ENCODE measurements at regions not wholly inside any gene's neighbourhood (a gene's known extent, or its start where the extent isn't known, plus 50 kb on each side); places are given as distances from the start of the nearest gene placed in this dataset.

- peak in 1 of 2 experiments; percentile 12; a peak in 1 of 4 replicates for TF ChIP-seq KLF16 (CRISPR knock-in tag; IDR thresholded peaks at IDR 0.05)
- TF ChIP-seq ZNF710 (CRISPR knock-in tag; IDR thresholded peaks at IDR 0.05; ENCODE audit: borderline replicate concordance): no peak
- TF ChIP-seq GATAD1 (CRISPR knock-in tag; IDR thresholded peaks at IDR 0.05): peak; percentile 33; the same call in 1 of the 2 replicates
- TF ChIP-seq SAP130 (CRISPR knock-in tag; IDR thresholded peaks at IDR 0.05; ENCODE audit: low read depth): peak; percentile 63
- peak; percentile 37; the same call in 1 of the 2 replicates for TF ChIP-seq ZGPAT (CRISPR knock-in tag; IDR thresholded peaks at IDR 0.05)
- peak; percentile 77; the same call in 1 of the 2 replicates for TF ChIP-seq ZBTB4 (CRISPR knock-in tag; IDR thresholded peaks at IDR 0.05; ENCODE audit: borderline replicate concordance)
- peak; percentile 96 for TF ChIP-seq TFDP1 (CRISPR knock-in tag; IDR thresholded peaks at IDR 0.05; ENCODE audit: borderline replicate concordance)
- 0 out of 2 replicates have a peak, but pooled peaks have one; percentile 1 for TF ChIP-seq HDAC1 (CRISPR knock-in tag; IDR thresholded peaks at IDR 0.05)
- TF ChIP-seq POLR2A (IDR thresholded peaks at IDR 0.05; ENCODE audit: insufficient read depth in 1 of 2, low read depth in 2 of 2, low read length in 2 of 2): peak in 1 of 2 experiments; percentile 85; a peak in 3 of 4 replicates
- no peak for TF ChIP-seq KDM5B (CRISPR knock-in tag; IDR thresholded peaks at IDR 0.05; ENCODE audit: borderline replicate concordance)
- TF ChIP-seq E2F1 (CRISPR knock-in tag; IDR thresholded peaks at IDR 0.05): peak; percentile 81
- no peak for TF ChIP-seq ZNF326 (CRISPR knock-in tag; IDR thresholded peaks at IDR 0.05; ENCODE audit: borderline replicate concordance)
- peak; percentile 98 for TF ChIP-seq ZBTB38 (CRISPR knock-in tag; IDR thresholded peaks at IDR 0.05)
- TF ChIP-seq KAT8 (CRISPR knock-in tag; IDR thresholded peaks at IDR 0.05): peak; percentile 36; the same call in 1 of the 2 replicates
- peak; percentile 64 for TF ChIP-seq POLR2AphosphoS5 (IDR thresholded peaks at IDR 0.05; ENCODE audit: low read depth, low read length)
- 0 out of 2 replicates have a peak, but pooled peaks have one; percentile 25 for TF ChIP-seq ZNF749 (CRISPR knock-in tag; IDR thresholded peaks at IDR 0.05; ENCODE audit: borderline replicate concordance)
- peak; percentile 17; the same call in 1 of the 2 replicates for TF ChIP-seq NR2F2 (IDR thresholded peaks at IDR 0.05; ENCODE audit: borderline replicate concordance, low read depth)
- TF ChIP-seq NFYC (CRISPR knock-in tag; IDR thresholded peaks at IDR 0.05): peak; percentile 92
- peak; percentile 25 for TF ChIP-seq HNRNPLL (IDR thresholded peaks at IDR 0.05; ENCODE audit: low read depth, low read length, poor library complexity, severe bottlenecking)
Measured at GRCh38 chr6:27814665-27815424, 97.4 kb downstream of the OR2B2 start (continued).

Data from HepG2 (cell line).